SK-N-SH (cell line): ENCODE measurements at regions not wholly inside any gene's neighbourhood (a gene's known extent, or its start where the extent isn't known, plus 50 kb on each side); places are given as distances from the start of the nearest gene placed in this dataset.

ENCODE experiments used
- CTCF ChIA-PET: fragments of 300-600, 350-600 bp; formaldehyde crosslinking; extraction: SDS; loops from one replicate; lab custom pipeline; 2021; lab: Yijun Ruan, JAX
- POLR2A ChIA-PET: fragments of 350-600 bp; sonication (Branson Sonifier 250); formaldehyde crosslinking; extraction: SDS; loops from one replicate; lab custom pipeline; 2020; ENCODE audit warnings: antibody characterized with exemption, inconsistent platforms; lab: Yijun Ruan, JAX
- DNase-seq: peaks from one replicate; pipeline ENCODE4 v3.0.0; 2012
- H2AFZ ChIP-seq: fragments of 200-600 bp; sonication (generic); 2 replicates; pipeline ENCODE4 v1.8.1; 2016; ENCODE audit warnings: antibody characterized with exemption, mild to moderate bottlenecking, low read depth
- H3F3A ChIP-seq: fragments of 200-600 bp; sonication (generic); replicated peaks from 2 replicates; pipeline ENCODE3; 2016; ENCODE audit warnings: antibody characterized with exemption, mild to moderate bottlenecking; ENCODE audit not compliant: insufficient read depth
- H3K27ac ChIP-seq, 2 experiments: fragments of 200-500 bp in 1 of 2; fragments of 200-600 bp in 1 of 2; sonication (Bioruptor generic) in 1 of 2; sonication (generic), shearing (Covaris generic) in 1 of 2; 2 replicates each; pipeline versions ENCODE4 v1.5.1 to v1.6.1; 2014 to 2016; ENCODE audit warnings: low read depth in 2 of 2, inconsistent platforms in 1 of 2, low read length in 1 of 2, mild to moderate bottlenecking in 1 of 2, mixed read lengths in 1 of 2
- H3K27me3 ChIP-seq: fragments of 200-600 bp; sonication (generic), shearing (Covaris generic); 2 replicates; pipeline ENCODE4 v1.6.1; 2016; ENCODE audit warnings: mixed run types; ENCODE audit not compliant: insufficient read depth
- H3K36me3 ChIP-seq, 2 experiments: fragments of 200-500 bp in 1 of 2; fragments of 200-600 bp in 1 of 2; sonication (Bioruptor generic) in 1 of 2; sonication (generic) in 1 of 2; replicated peaks in 1 of 2; 2 replicates each; pipeline versions ENCODE3 to v1.5.1; 2014 to 2016; ENCODE audit warnings: low read length in 1 of 2, mild to moderate bottlenecking in 1 of 2; ENCODE audit not compliant: insufficient read depth in 2 of 2, control insufficient read depth in 1 of 2
- H3K4me1 ChIP-seq, 2 experiments: fragments of 200-500 bp in 1 of 2; fragments of 200-600 bp in 1 of 2; sonication (Bioruptor generic) in 1 of 2; sonication (generic), shearing (Covaris generic) in 1 of 2; 2 replicates each; pipeline versions ENCODE4 v1.5.1 to v1.6.1; 2014 to 2016; ENCODE audit warnings: low read depth in 1 of 2, low read length in 1 of 2, mixed run types in 1 of 2; ENCODE audit not compliant: insufficient read depth in 2 of 2, control insufficient read depth in 1 of 2
- H3K4me2 ChIP-seq: fragments of 200-600 bp; sonication (generic), shearing (Covaris generic); 2 replicates; pipeline ENCODE4 v1.6.1; 2017; ENCODE audit warnings: mixed run types
- H3K4me3 ChIP-seq, 2 experiments: fragments of 200-500 bp in 1 of 2; fragments of 200-600 bp in 1 of 2; sonication (Bioruptor generic) in 1 of 2; sonication (generic), shearing (Covaris generic) in 1 of 2; 2 replicates each; pipeline versions ENCODE4 v1.5.1 to v1.8.1; 2014 to 2016; ENCODE audit warnings: low read depth in 2 of 2, inconsistent platforms in 1 of 2, low read length in 1 of 2, mild to moderate bottlenecking in 1 of 2, mixed read lengths in 1 of 2, moderate library complexity in 1 of 2
- H3K79me2 ChIP-seq: fragments of 200-600 bp; sonication (generic); 2 replicates; pipeline ENCODE4 v1.8.1; 2017; ENCODE audit warnings: mild to moderate bottlenecking; ENCODE audit not compliant: insufficient read depth
- H3K9ac ChIP-seq: fragments of 200-600 bp; sonication (generic); 2 replicates; pipeline ENCODE4 v1.6.1; 2017; ENCODE audit warnings: mixed run types
- H3K9me2 ChIP-seq: fragments of 200-600 bp; sonication (generic); 2 replicates; pipeline ENCODE4 v1.6.1; 2017; ENCODE audit warnings: mixed run types
- H3K9me3 ChIP-seq: fragments of 200-600 bp; sonication (generic); 2 replicates; pipeline ENCODE4 v1.6.1; 2017; ENCODE audit warnings: mixed run types, mild to moderate bottlenecking, moderate library complexity
- H4K20me1 ChIP-seq: fragments of 200-600 bp; sonication (generic); 2 replicates; pipeline ENCODE4 v1.6.1; 2017; ENCODE audit warnings: mild to moderate bottlenecking, mixed run types; ENCODE audit not compliant: insufficient read depth
- FOSL2 ChIP-seq: IDR thresholded peaks from 2 replicates; pipeline ENCODE4 v1.4.0; 2012; ENCODE audit warnings: low read depth, mild to moderate bottlenecking, moderate library complexity, borderline replicate concordance
- FOXM1 ChIP-seq: IDR thresholded peaks from 2 replicates; pipeline ENCODE4 v1.4.0; 2012; ENCODE audit warnings: low read depth, mild to moderate bottlenecking
- GABPA ChIP-seq: IDR thresholded peaks from 2 replicates; pipeline ENCODE4 v1.4.0; 2012; ENCODE audit warnings: low read depth, mild to moderate bottlenecking
- GATA2 ChIP-seq: sonication (generic); formaldehyde crosslinking; IDR thresholded peaks from 2 replicates; pipeline ENCODE4 v1.5.0; 2020; ENCODE audit warnings: mild to moderate bottlenecking, missing genetic modification reagents
- JUND ChIP-seq: IDR thresholded peaks from 2 replicates; pipeline ENCODE4 v1.4.0; 2012
- MXI1 ChIP-seq: IDR thresholded peaks from 2 replicates; pipeline ENCODE4 v1.6.1; 2012; ENCODE audit warnings: mild to moderate bottlenecking, low read depth, low read length, improper control_type of control experiment
- NRF1 ChIP-seq: IDR thresholded peaks from 2 replicates; pipeline ENCODE4 v1.6.1; 2012; ENCODE audit warnings: low read depth, mild to moderate bottlenecking, low read length
- POLR2AphosphoS5 ChIP-seq: IDR thresholded peaks from 2 replicates; pipeline ENCODE4 v1.6.1; 2012; ENCODE audit warnings: low read depth, low read length
- RAD21 ChIP-seq: IDR thresholded peaks from 2 replicates; pipeline ENCODE4 v1.6.1; 2012; ENCODE audit warnings: mild to moderate bottlenecking, low read length
- RCOR1 ChIP-seq: fragments of 150-350 bp; IDR thresholded peaks from 2 replicates; pipeline ENCODE4 v1.6.1; 2017; ENCODE audit warnings: antibody characterized with exemption, low read length
- RXRA ChIP-seq: IDR thresholded peaks from 2 replicates; pipeline ENCODE4 v1.4.0; 2012; ENCODE audit warnings: low read depth, mild to moderate bottlenecking, borderline replicate concordance
- SIN3A ChIP-seq: IDR thresholded peaks from 2 replicates; pipeline ENCODE4 v1.6.1; 2012; ENCODE audit warnings: low read depth, mild to moderate bottlenecking, low read length, moderate library complexity, borderline replicate concordance
- TAF1 ChIP-seq: IDR thresholded peaks from 2 replicates; pipeline ENCODE4 v1.6.1; 2012; ENCODE audit warnings: low read depth, mild to moderate bottlenecking, low read length, moderate library complexity, borderline replicate concordance
- TCF12 ChIP-seq: IDR thresholded peaks from 2 replicates; pipeline ENCODE4 v1.4.0; 2012
- TEAD4 ChIP-seq: IDR thresholded peaks from 2 replicates; pipeline ENCODE4 v1.4.0; 2012; ENCODE audit warnings: mild to moderate bottlenecking, borderline replicate concordance; ENCODE audit not compliant: insufficient read depth
- WGBS: methylation state at CpG from one replicate; pipeline ENCODE4 v1.1.6; 2017; ENCODE audit warnings: low lambda C conversion rate; 5-methylcytosine and 5-hydroxymethylcytosine counted together
- TF ChIP-seq, protein P1 (sequence below): IDR thresholded peaks from 2 replicates; pipeline ENCODE4 v1.4.0; 2012; ENCODE audit warnings: low read depth
- TF ChIP-seq, protein P2 (sequence below): fragments of 200-600 bp; sonication (generic); IDR thresholded peaks from 2 replicates; pipeline ENCODE4 v1.6.1; 2017; ENCODE audit warnings: antibody characterized with exemption, mild to moderate bottlenecking, moderate library complexity
- TF ChIP-seq, protein P3 (sequence below): IDR thresholded peaks from 2 replicates; pipeline ENCODE4 v1.6.1; 2012; ENCODE audit warnings: mild to moderate bottlenecking, low read depth, low read length, moderate library complexity
- TF ChIP-seq, protein P4 (sequence below): IDR thresholded peaks from 2 replicates; pipeline ENCODE4 v1.4.0; 2012; ENCODE audit warnings: low read depth, borderline replicate concordance

DNA sequence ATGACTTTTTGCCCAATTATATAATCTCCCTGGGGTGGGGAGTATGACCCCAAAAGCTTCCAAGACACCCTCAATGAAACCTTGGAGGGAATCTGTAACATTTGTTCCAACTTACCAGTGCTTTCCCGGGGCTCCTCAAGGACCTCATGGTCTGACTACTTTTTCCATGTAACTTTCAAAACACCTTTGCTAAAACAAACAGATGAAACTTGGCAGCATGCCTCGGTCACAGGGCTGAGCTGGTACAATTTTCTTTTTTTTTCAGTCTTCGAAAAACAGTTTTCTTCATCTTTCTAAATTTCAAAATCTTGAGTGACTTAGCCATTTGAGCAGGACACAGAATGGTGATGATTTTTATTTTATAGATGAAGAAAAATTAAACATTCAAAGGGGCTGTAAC is 241.2 kb downstream of the BMP7 start:
- no peak for DNase-seq
- Histone ChIP-seq H2AFZ (no peak overlapping the region), H3K27me3 (peaks cover 17% of the 10 kb centered on the region), H3K36me3 (no peaks in the 10 kb centered on the region), H3K4me3 (no peak overlapping the region), H3K9ac (no peak overlapping the region), H3K9me3 (no peaks in the 10 kb centered on the region), H3K79me2 (no peaks in the 10 kb centered on the region), H4K20me1 (no peaks in the 10 kb centered on the region), H3K4me2 (no peak overlapping the region), H3K9me2 (no peaks in the 10 kb centered on the region), H3F3A (no peaks in the 10 kb centered on the region), H3K4me1 (no peaks in the 10 kb centered on the region), H3K27ac (no peak overlapping the region)
- WGBS = 5% methylated on average over 3 of the region's 3 CpGs
- TF ChIP-seq, protein P1, sequence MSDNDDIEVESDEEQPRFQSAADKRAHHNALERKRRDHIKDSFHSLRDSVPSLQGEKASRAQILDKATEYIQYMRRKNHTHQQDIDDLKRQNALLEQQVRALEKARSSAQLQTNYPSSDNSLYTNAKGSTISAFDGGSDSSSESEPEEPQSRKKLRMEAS = no peak
- TF ChIP-seq NRF1 = no peak
- TF ChIP-seq GATA2 (CRISPR knock-in tag) = no peak
- TF ChIP-seq RCOR1 = no peak
- TF ChIP-seq MXI1 = no peak
- TF ChIP-seq, protein P2, sequence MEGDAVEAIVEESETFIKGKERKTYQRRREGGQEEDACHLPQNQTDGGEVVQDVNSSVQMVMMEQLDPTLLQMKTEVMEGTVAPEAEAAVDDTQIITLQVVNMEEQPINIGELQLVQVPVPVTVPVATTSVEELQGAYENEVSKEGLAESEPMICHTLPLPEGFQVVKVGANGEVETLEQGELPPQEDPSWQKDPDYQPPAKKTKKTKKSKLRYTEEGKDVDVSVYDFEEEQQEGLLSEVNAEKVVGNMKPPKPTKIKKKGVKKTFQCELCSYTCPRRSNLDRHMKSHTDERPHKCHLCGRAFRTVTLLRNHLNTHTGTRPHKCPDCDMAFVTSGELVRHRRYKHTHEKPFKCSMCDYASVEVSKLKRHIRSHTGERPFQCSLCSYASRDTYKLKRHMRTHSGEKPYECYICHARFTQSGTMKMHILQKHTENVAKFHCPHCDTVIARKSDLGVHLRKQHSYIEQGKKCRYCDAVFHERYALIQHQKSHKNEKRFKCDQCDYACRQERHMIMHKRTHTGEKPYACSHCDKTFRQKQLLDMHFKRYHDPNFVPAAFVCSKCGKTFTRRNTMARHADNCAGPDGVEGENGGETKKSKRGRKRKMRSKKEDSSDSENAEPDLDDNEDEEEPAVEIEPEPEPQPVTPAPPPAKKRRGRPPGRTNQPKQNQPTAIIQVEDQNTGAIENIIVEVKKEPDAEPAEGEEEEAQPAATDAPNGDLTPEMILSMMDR = no peak
- no peak for TF ChIP-seq TCF12
- no peak for TF ChIP-seq POLR2AphosphoS5
- no peak for TF ChIP-seq GABPA
- TF ChIP-seq TEAD4 = no peak
- no peak for TF ChIP-seq JUND
- ChIA-PET CTCF (interaction anchor here (0.8 to 2.0 kb wide), 3 partner anchors 8 to 29 kb away, joined by 3 to 7 read pairs (median 4); no protein-coding TSS in a partner anchor), POLR2A (no interaction called here)

DNA sequence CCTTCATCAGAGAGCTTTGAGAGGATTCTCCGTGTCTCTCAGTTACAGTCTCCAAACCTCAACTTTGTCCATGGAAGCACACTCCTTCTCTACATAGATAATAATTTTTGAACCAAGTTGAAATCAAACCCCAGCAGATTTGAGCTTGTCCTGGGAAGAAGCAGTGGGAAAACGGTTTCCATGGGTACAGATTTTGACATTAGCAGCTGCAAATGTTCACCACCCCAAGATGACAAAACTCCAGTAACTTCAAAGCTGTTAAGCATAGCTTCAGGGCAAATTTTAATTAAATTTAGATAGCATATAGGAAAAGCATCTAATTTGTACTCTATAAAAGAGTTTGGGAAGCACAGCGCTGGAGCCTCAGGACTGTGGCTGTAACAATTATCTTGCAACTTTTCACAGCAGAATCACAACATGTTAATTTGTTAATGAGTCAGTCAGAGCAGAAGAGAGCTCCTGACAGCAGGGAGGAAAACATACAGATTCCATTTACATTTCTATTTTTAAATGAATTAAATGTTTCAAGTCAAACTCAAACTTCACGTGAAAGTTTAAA is 240.7 kb downstream of the BMP7 start:
- no peak overlapping the region for H3K9ac ChIP-seq
- no peaks in the 10 kb centered on the region for H3K36me3 ChIP-seq
- H3F3A ChIP-seq = no peaks in the 10 kb centered on the region
- no peaks in the 10 kb centered on the region for H3K79me2 ChIP-seq
- no peak overlapping the region for H3K27ac ChIP-seq
- no peak overlapping the region for H2AFZ ChIP-seq
- H3K27me3 ChIP-seq = peaks cover 12% of the 10 kb centered on the region
- H4K20me1 ChIP-seq = no peaks in the 10 kb centered on the region
- H3K9me3 ChIP-seq = no peaks in the 10 kb centered on the region
- H3K9me2 ChIP-seq = no peaks in the 10 kb centered on the region
- no peak for TF ChIP-seq FOSL2
- TF ChIP-seq SIN3A = no peak
- no peak for TF ChIP-seq POLR2AphosphoS5
- TF ChIP-seq RAD21 = no peak
- no peak for TF ChIP-seq RXRA
- TF ChIP-seq, protein P3, sequence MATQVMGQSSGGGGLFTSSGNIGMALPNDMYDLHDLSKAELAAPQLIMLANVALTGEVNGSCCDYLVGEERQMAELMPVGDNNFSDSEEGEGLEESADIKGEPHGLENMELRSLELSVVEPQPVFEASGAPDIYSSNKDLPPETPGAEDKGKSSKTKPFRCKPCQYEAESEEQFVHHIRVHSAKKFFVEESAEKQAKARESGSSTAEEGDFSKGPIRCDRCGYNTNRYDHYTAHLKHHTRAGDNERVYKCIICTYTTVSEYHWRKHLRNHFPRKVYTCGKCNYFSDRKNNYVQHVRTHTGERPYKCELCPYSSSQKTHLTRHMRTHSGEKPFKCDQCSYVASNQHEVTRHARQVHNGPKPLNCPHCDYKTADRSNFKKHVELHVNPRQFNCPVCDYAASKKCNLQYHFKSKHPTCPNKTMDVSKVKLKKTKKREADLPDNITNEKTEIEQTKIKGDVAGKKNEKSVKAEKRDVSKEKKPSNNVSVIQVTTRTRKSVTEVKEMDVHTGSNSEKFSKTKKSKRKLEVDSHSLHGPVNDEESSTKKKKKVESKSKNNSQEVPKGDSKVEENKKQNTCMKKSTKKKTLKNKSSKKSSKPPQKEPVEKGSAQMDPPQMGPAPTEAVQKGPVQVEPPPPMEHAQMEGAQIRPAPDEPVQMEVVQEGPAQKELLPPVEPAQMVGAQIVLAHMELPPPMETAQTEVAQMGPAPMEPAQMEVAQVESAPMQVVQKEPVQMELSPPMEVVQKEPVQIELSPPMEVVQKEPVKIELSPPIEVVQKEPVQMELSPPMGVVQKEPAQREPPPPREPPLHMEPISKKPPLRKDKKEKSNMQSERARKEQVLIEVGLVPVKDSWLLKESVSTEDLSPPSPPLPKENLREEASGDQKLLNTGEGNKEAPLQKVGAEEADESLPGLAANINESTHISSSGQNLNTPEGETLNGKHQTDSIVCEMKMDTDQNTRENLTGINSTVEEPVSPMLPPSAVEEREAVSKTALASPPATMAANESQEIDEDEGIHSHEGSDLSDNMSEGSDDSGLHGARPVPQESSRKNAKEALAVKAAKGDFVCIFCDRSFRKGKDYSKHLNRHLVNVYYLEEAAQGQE = no peak
- no peak for TF ChIP-seq FOXM1
- no peak for TF ChIP-seq JUND
- TF ChIP-seq, protein P4, sequence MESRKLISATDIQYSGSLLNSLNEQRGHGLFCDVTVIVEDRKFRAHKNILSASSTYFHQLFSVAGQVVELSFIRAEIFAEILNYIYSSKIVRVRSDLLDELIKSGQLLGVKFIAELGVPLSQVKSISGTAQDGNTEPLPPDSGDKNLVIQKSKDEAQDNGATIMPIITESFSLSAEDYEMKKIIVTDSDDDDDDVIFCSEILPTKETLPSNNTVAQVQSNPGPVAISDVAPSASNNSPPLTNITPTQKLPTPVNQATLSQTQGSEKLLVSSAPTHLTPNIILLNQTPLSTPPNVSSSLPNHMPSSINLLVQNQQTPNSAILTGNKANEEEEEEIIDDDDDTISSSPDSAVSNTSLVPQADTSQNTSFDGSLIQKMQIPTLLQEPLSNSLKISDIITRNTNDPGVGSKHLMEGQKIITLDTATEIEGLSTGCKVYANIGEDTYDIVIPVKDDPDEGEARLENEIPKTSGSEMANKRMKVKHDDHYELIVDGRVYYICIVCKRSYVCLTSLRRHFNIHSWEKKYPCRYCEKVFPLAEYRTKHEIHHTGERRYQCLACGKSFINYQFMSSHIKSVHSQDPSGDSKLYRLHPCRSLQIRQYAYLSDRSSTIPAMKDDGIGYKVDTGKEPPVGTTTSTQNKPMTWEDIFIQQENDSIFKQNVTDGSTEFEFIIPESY = no peak
- no peak for TF ChIP-seq TAF1
- no peak for DNase-seq
- H3K4me2 ChIP-seq = no peak overlapping the region
- 12% methylated on average over 4 of the region's 4 CpGs for WGBS
- POLR2A ChIA-PET = no interaction called here
- CTCF ChIA-PET = interaction anchor here (0.9 to 2.0 kb wide), 2 partner anchors 14 to 30 kb away, joined by 4 to 7 read pairs; no protein-coding TSS in a partner anchor
- H3K4me1 ChIP-seq = no peaks in the 10 kb centered on the region
- H3K4me3 ChIP-seq = no peak overlapping the region
